K562 (cell line): ENCODE measurements at regions not wholly inside any gene's neighbourhood (a gene's known extent, or its start where the extent isn't known, plus 50 kb on each side); places are given as distances from the start of the nearest gene placed in this dataset.
A peak's percentile ranks its signal among the peaks of the same experiment; 100 is the strongest.

ENCODE experiments used
- ATAC-seq: fragments of 200-7000 bp; cut with Tn5 transposase; 3 replicates; pipeline ENCODE4 v1.9.1; 2020; ENCODE audit warnings: moderate library complexity
- BruUV-seq: library from RNA; stranded (reverse); fragments of 400-500 nt; replicated peaks from 2 replicates; lab custom pipeline; 2021; lab: Mats Ljungman, UMichigan
- CTCF ChIA-PET: fragments of 300-600 bp; formaldehyde crosslinking; extraction: SDS; loops from one replicate; lab custom pipeline; 2021; ENCODE audit warnings: low intra/inter-chr PET ratio; lab: Yijun Ruan, JAX
- POLR2A ChIA-PET: fragments of 300-600, 350-650 bp; sonication (Branson Sonifier 250); formaldehyde crosslinking; extraction: SDS; loops from one replicate; lab custom pipeline; 2021; ENCODE audit warnings: antibody characterized with exemption, inconsistent platforms; lab: Yijun Ruan, JAX
- DNase-seq, 4 experiments: peaks; one replicate each; pipeline versions ENCODE4 v3.0.0 to v3.0.0-alpha.2; 2011 to 2018; ENCODE audit warnings: low spot score in 3 of 4, mixed read lengths in 3 of 4; ENCODE audit errors: extremely low read depth in 1 of 4
- FAIRE-seq: peaks from 2 replicates; lab custom pipeline; 2011; peaks lifted over from hg19 to GRCh38; lab: Jason Lieb, UNC
- H2AFZ ChIP-seq: 2 replicates; pipeline ENCODE4 v1.6.0; 2011; ENCODE audit warnings: low read depth, low read length, control low read depth, inconsistent platforms
- H3K27ac ChIP-seq: fragments of 200-600 bp; 3 replicates; pipeline ENCODE4 v1.8.0; 2011; ENCODE audit warnings: low read depth, mild to moderate bottlenecking, control low read depth, inconsistent platforms, low read length, moderate library complexity, mixed read lengths; ENCODE audit errors: extremely low read depth
- H3K27me3 ChIP-seq, 2 experiments: fragments of 300-600 bp in 1 of 2; 2 replicates in 1 of 2; 3 replicates in 1 of 2; pipeline versions ENCODE4 v1.6.0 to v1.8.0; 2011; ENCODE audit warnings: inconsistent platforms in 2 of 2, low read length in 2 of 2, mild to moderate bottlenecking in 1 of 2, mixed read lengths in 1 of 2, moderate library complexity in 1 of 2; ENCODE audit not compliant: control insufficient read depth in 2 of 2, insufficient read depth in 2 of 2
- H3K36me3 ChIP-seq: fragments of 300-600 bp; 3 replicates; pipeline ENCODE4 v1.8.0; 2011; ENCODE audit warnings: mild to moderate bottlenecking, low read length, inconsistent platforms; ENCODE audit not compliant: control insufficient read depth, insufficient read depth
- H3K4me1 ChIP-seq, 2 experiments: fragments of 200-600 bp in 1 of 2; replicated peaks in 1 of 2; 2 replicates in 1 of 2; 3 replicates in 1 of 2; pipeline versions ENCODE4 v1.5.1 to v1.8.0; 2011; ENCODE audit warnings: inconsistent platforms in 2 of 2, low read length in 2 of 2, mild to moderate bottlenecking in 1 of 2, mixed read lengths in 1 of 2, moderate library complexity in 1 of 2; ENCODE audit not compliant: control insufficient read depth in 2 of 2, insufficient read depth in 2 of 2
- H3K4me2 ChIP-seq: 2 replicates; pipeline ENCODE4 v1.6.1; 2011; ENCODE audit warnings: low read length, control low read depth, inconsistent platforms, mixed read lengths; ENCODE audit not compliant: insufficient read depth
- H3K4me3 ChIP-seq: fragments of 200-600 bp; sonication (generic), shearing (Covaris generic); 2 replicates; pipeline ENCODE4 v1.5.1; 2016; ENCODE audit warnings: control low read depth, inconsistent platforms
- H3K79me2 ChIP-seq: fragments of 200-600 bp; 3 replicates; pipeline ENCODE4 v1.8.0; 2011; ENCODE audit warnings: low read length, inconsistent platforms; ENCODE audit not compliant: control insufficient read depth, insufficient read depth
- H3K9ac ChIP-seq, 2 experiments: 2 replicates each; pipeline versions ENCODE4 v1.6.0 to v1.6.1; 2011; ENCODE audit warnings: low read depth in 2 of 2, low read length in 2 of 2, control low read depth in 1 of 2, inconsistent platforms in 1 of 2, mild to moderate bottlenecking in 1 of 2, mixed read lengths in 1 of 2; ENCODE audit not compliant: insufficient read depth in 1 of 2
- H3K9me1 ChIP-seq: one replicate; pipeline ENCODE4 v1.6.0; 2011; ENCODE audit warnings: inconsistent platforms, mild to moderate bottlenecking, low read length, moderate library complexity; ENCODE audit not compliant: control insufficient read depth, insufficient read depth
- H3K9me3 ChIP-seq: replicated peaks from 2 replicates; pipeline ENCODE4 v1.5.1; 2011; ENCODE audit warnings: low read depth, low read length, inconsistent platforms; ENCODE audit not compliant: control insufficient read depth, insufficient read depth
- H4K20me1 ChIP-seq: replicated peaks from 2 replicates; pipeline ENCODE4 v1.6.1; 2011; ENCODE audit warnings: low read length, inconsistent platforms, mixed read lengths; ENCODE audit not compliant: control insufficient read depth, insufficient read depth
- C11orf30 ChIP-seq: fragments of 450-650 bp; IDR thresholded peaks from 2 replicates; pipeline ENCODE4 v1.6.1; 2016; ENCODE audit warnings: low read depth, mild to moderate bottlenecking
- ETS2 ChIP-seq: IDR thresholded peaks from 2 replicates; pipeline ENCODE4 v1.6.1; 2016; ENCODE audit warnings: borderline replicate concordance, missing genetic modification characterization, mild to moderate bottlenecking, moderate library complexity, missing compliant biosample characterization; ENCODE audit not compliant: poor library complexity, severe bottlenecking
- EZH2 ChIP-seq: IDR thresholded peaks from 2 replicates; pipeline ENCODE4 v1.6.1; 2012; ENCODE audit warnings: low read depth, mild to moderate bottlenecking, inconsistent platforms, low read length, borderline replicate concordance
- FOSL1 ChIP-seq: fragments of 200-800 bp; sonication (Bioruptor generic); conservative IDR thresholded peaks from 2 replicates; pipeline ENCODE4 v1.6.1; 2016; ENCODE audit warnings: missing genetic modification characterization, missing compliant biosample characterization
- MAFF ChIP-seq: IDR thresholded peaks from 2 replicates; pipeline ENCODE4 v1.6.1; 2012; ENCODE audit warnings: low read length, improper control_type of control experiment
- MAFG ChIP-seq: fragments of 450-650 bp; conservative IDR thresholded peaks from 2 replicates; pipeline ENCODE4 v1.6.1; 2016; ENCODE audit warnings: missing genetic modification characterization, missing compliant biosample characterization
- MAFK ChIP-seq: IDR thresholded peaks from 2 replicates; pipeline ENCODE4 v1.6.1; 2011; ENCODE audit warnings: low read length, improper control_type of control experiment
- PML ChIP-seq: IDR thresholded peaks from 2 replicates; pipeline ENCODE4 v1.6.1; 2012; ENCODE audit warnings: low read length, inconsistent platforms
- RAD51 ChIP-seq: fragments of 450-650 bp; IDR thresholded peaks from 2 replicates; pipeline ENCODE4 v1.7.1; 2016; ENCODE audit warnings: low read depth, mild to moderate bottlenecking, borderline replicate concordance
- ZNF316 ChIP-seq: fragments of 450-650 bp; IDR thresholded peaks from 2 replicates; pipeline ENCODE4 v1.6.1; 2016
- ZNF444 ChIP-seq: fragments of 250-450 bp; sonication (Bioruptor Pico); IDR thresholded peaks from 2 replicates; pipeline ENCODE4 v1.4.0; 2020; ENCODE audit warnings: mild to moderate bottlenecking, moderate library complexity
- ZNF77 ChIP-seq: fragments of 250-450 bp; sonication (Bioruptor Pico); IDR thresholded peaks from 2 replicates; pipeline ENCODE4 v1.5.0; 2020
- WGBS: fragments of 100-300 bp; shearing (Covaris generic); methylation state at CpG from one replicate; pipeline ENCODE4 v1.1.6; 2016; ENCODE audit warnings: low coverage, mixed read lengths; ENCODE audit not compliant: insufficient coverage; ENCODE audit errors: missing lambda C conversion rate; 5-methylcytosine and 5-hydroxymethylcytosine counted together
- in situ Hi-C: fragments of 300-500 bp; cut with MboI; formaldehyde crosslinking; loops from 4 replicates; pipeline ENCODE4 v1.15.0; 2018; ENCODE audit warnings: inconsistent platforms, mixed read lengths
- intact Hi-C: fragments of 100-400 bp; cut with micrococcal nuclease; formaldehyde crosslinking; loops from 2 replicates; pipeline ENCODE4 v1.14.2; 2022

- FAIRE-seq, result no peak
- CTCF ChIA-PET, result no interaction called here
- H2AFZ ChIP-seq, result no peak overlapping the region
- no peak for ATAC-seq
- H3K4me3 ChIP-seq, result no peak overlapping the region
- H3K9me3 ChIP-seq, result no peaks in the 10 kb centered on the region
- no peaks in the 10 kb centered on the region for H3K27me3 ChIP-seq
- H3K9me1 ChIP-seq, result no peaks in the 10 kb centered on the region
- H3K4me2 ChIP-seq, result no peak overlapping the region
- BruUV-seq, result no TSS peak
- intact Hi-C loops, result no loop called here
- H3K79me2 ChIP-seq, result no peaks in the 10 kb centered on the region
- no peaks in the 10 kb centered on the region for H3K36me3 ChIP-seq
- no peaks in the 10 kb centered on the region for H4K20me1 ChIP-seq
- no peak for TF ChIP-seq ZNF77 (CRISPR knock-in tag)
- TF ChIP-seq, all 486 proteins: peak for 0
- H3K4me1 ChIP-seq, result no peaks in the 10 kb centered on the region
- no peak for DNase-seq
- H3K27ac ChIP-seq, result no peak overlapping the region
- no peak overlapping the region for H3K9ac ChIP-seq
- POLR2A ChIA-PET, result interaction anchor here (0.6 kb wide), 1 partner anchor 817 kb away, joined by 4 read pairs; no protein-coding TSS in a partner anchor
- WGBS, result 0% methylated on average over 1 of the region's 1 CpG
- in situ Hi-C loops, result no loop called here
These were observed 443.9 kb upstream of the FSHR start for GRCh38 chr2:49598231-49598630.

DNA sequence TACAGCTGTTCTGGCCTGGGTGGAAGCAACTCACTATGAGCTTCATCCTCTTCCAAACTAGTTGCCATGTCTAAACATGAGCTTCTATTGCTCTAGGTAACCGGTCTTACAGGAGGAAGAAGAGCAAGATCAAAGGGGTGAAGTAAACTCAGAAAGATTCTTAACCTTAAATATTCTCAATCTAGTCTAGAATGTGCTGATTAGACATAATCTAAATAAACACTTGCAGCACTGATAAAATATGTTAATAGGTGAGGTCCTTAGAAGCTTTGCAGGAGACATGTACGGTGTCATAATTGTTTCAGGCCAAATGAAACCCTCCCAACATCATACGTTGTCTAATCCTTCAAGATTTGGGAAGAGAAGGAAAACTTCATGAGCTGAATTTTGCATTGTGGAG lies 431.6 kb upstream of the FSHR start:
- Histone ChIP-seq H3K27ac (no peak overlapping the region), H3K4me3 (no peak overlapping the region), H3K79me2 (no peaks in the 10 kb centered on the region), H3K9me1 (no peaks in the 10 kb centered on the region), H3K4me1 (no peaks in the 10 kb centered on the region), H3K4me2 (no peak overlapping the region), H2AFZ (no peak overlapping the region), H3K9ac (no peak overlapping the region), H3K9me3 (0 out of 2 replicates have a peak, but pooled peaks cover 2% of the 10 kb centered on the region), H4K20me1 (no peaks in the 10 kb centered on the region), H3K27me3 (no peaks in the 10 kb centered on the region), H3K36me3 (no peaks in the 10 kb centered on the region)
- POLR2A ChIA-PET, result no interaction called here
- in situ Hi-C loops, result no loop called here
- ATAC-seq (no peak), DNase-seq (no peak), FAIRE-seq (no peak)
- intact Hi-C loops, result no loop called here
- CTCF ChIA-PET, result no interaction called here
- WGBS, result 0% methylated on average over 3 of the region's 3 CpGs
- TF ChIP-seq ETS2 (tag) (no peak), ZNF316 (peak; percentile 64; the same call in 1 of the 2 replicates), C11orf30 (peak; percentile 44; the same call in 1 of the 2 replicates), MAFK (peak; percentile 64), ZNF77 (CRISPR knock-in tag) (no peak), MAFF (peak; percentile 65), FOSL1 (no peak), PML (no peak), ZNF444 (CRISPR knock-in tag) (no peak), MAFG (tag) (0 out of 2 replicates have a peak, but pooled peaks have one; percentile 37), RAD51 (no peak), EZH2 (no peak)
- BruUV-seq, result no TSS peak
